Endothelial cell of umbilical vein (primary cell): ENCODE measurements at regions not wholly inside any gene's neighbourhood (a gene's known extent, or its start where the extent isn't known, plus 50 kb on each side); places are given as distances from the start of the nearest gene placed in this dataset.

ENCODE experiments used
- BruUV-seq: library from RNA; stranded (reverse); fragments of 400-500 nt; replicated peaks from 2 replicates; lab custom pipeline; 2021; lab: Mats Ljungman, UMichigan
- CTCF ChIA-PET: fragments of 300-600, 350-600 bp; sonication (Branson Sonifier 250); formaldehyde crosslinking; loops from one replicate; lab custom pipeline; 2021; ENCODE audit warnings: antibody characterized with exemption, inconsistent platforms; lab: Charles Lee
- POLR2A ChIA-PET: fragments of 300-600, 350-600 bp; sonication (Branson Sonifier 250); formaldehyde crosslinking; loops from one replicate; lab custom pipeline; 2021; ENCODE audit warnings: antibody characterized with exemption, inconsistent platforms; lab: Charles Lee
- DNase-seq: peaks from one replicate; pipeline ENCODE4 v3.0.0-alpha.2; 2011; ENCODE audit warnings: low read depth, low spot score
- FAIRE-seq: peaks from 2 replicates; lab custom pipeline; 2011; peaks lifted over from hg19 to GRCh38; lab: Jason Lieb, UNC
- H2AFZ ChIP-seq: 2 replicates; pipeline ENCODE4 v1.6.0; 2012; ENCODE audit warnings: low read depth, low read length, control low read depth, inconsistent platforms
- H3K27ac ChIP-seq: 2 replicates; pipeline ENCODE4 v1.5.1; 2011; ENCODE audit warnings: low read depth, mild to moderate bottlenecking, control low read depth, low read length, moderate library complexity; ENCODE audit not compliant: insufficient read depth
- H3K27me3 ChIP-seq, 2 experiments: 2 replicates each; pipeline versions ENCODE4 v1.6.0 to v1.6.1; 2011; ENCODE audit warnings: low read length in 2 of 2, mixed read lengths in 1 of 2; ENCODE audit not compliant: control insufficient read depth in 2 of 2, insufficient read depth in 2 of 2
- H3K36me3 ChIP-seq, 2 experiments: 2 replicates in 1 of 2; 3 replicates in 1 of 2; pipeline ENCODE4 v1.5.1; 2011; ENCODE audit warnings: low read length in 2 of 2, mild to moderate bottlenecking in 1 of 2, moderate library complexity in 1 of 2; ENCODE audit not compliant: control insufficient read depth in 2 of 2, insufficient read depth in 2 of 2; ENCODE audit errors: extremely low read depth in 1 of 2
- H3K4me1 ChIP-seq: 3 replicates; pipeline ENCODE4 v1.5.1; 2011; ENCODE audit warnings: mild to moderate bottlenecking, low read length; ENCODE audit not compliant: control insufficient read depth, insufficient read depth; ENCODE audit errors: extremely low read depth
- H3K4me2 ChIP-seq: 2 replicates; pipeline ENCODE4 v1.6.1; 2011; ENCODE audit warnings: low read length, control low read depth, mixed read lengths; ENCODE audit not compliant: insufficient read depth
- H3K4me3 ChIP-seq, 3 experiments: fragments of 200-600 bp in 1 of 3; sonication (generic), shearing (Covaris generic) in 1 of 3; replicated peaks in 1 of 3; 2 replicates each; pipeline ENCODE4 v1.5.1; 2011 to 2016; ENCODE audit warnings: control low read depth in 3 of 3, low read length in 3 of 3, mild to moderate bottlenecking in 2 of 3, inconsistent platforms in 1 of 3, low read depth in 1 of 3, moderate library complexity in 1 of 3; ENCODE audit not compliant: insufficient read depth in 1 of 3
- H3K79me2 ChIP-seq: 2 replicates; pipeline ENCODE4 v1.6.0; 2012; ENCODE audit warnings: low read length, inconsistent platforms; ENCODE audit not compliant: control insufficient read depth, insufficient read depth
- H3K9ac ChIP-seq: replicated peaks from 2 replicates; pipeline ENCODE3; 2011; ENCODE audit warnings: low read length, control low read depth; ENCODE audit not compliant: insufficient read depth; ENCODE audit errors: extremely low read depth
- H3K9me1 ChIP-seq: replicated peaks from 3 replicates; pipeline ENCODE4 v1.6.0; 2011; ENCODE audit warnings: mild to moderate bottlenecking, low read length; ENCODE audit not compliant: control insufficient read depth, insufficient read depth; ENCODE audit errors: extremely low read depth
- H3K9me3 ChIP-seq: replicated peaks from 2 replicates; pipeline ENCODE4 v1.5.1; 2012; ENCODE audit warnings: low read length, inconsistent platforms; ENCODE audit not compliant: control insufficient read depth, insufficient read depth
- H4K20me1 ChIP-seq: replicated peaks from 2 replicates; pipeline ENCODE3; 2011; ENCODE audit warnings: mild to moderate bottlenecking, low read length; ENCODE audit not compliant: control insufficient read depth, insufficient read depth; ENCODE audit errors: extremely low read depth
- CTCF ChIP-seq, 2 donors: IDR thresholded peaks; 1 replicate in 1 of 2; 2 replicates in 1 of 2; pipeline ENCODE4 v1.5.1; 2011; ENCODE audit warnings: low read length in 2 of 2, mild to moderate bottlenecking in 2 of 2, moderate library complexity in 2 of 2, control low read depth in 1 of 2, inconsistent platforms in 1 of 2, low read depth in 1 of 2; ENCODE audit not compliant: insufficient read depth in 1 of 2; ENCODE audit errors: extremely low read depth in 1 of 2
- EZH2 ChIP-seq: IDR thresholded peaks from 2 replicates; pipeline ENCODE4 v1.6.1; 2012; ENCODE audit warnings: borderline replicate concordance, low read depth, mild to moderate bottlenecking, moderate library complexity, low read length, inconsistent platforms; ENCODE audit not compliant: severe bottlenecking
- FOS ChIP-seq: IDR thresholded peaks from 2 replicates; pipeline ENCODE4 v1.6.1; 2011; ENCODE audit warnings: mild to moderate bottlenecking, low read length, moderate library complexity, borderline replicate concordance; ENCODE audit not compliant: insufficient read depth
- GATA2 ChIP-seq: IDR thresholded peaks from 2 replicates; pipeline ENCODE4 v1.7.0; 2011; ENCODE audit warnings: low read depth, mild to moderate bottlenecking, moderate library complexity, mixed read lengths, low read length; ENCODE audit not compliant: insufficient read length, insufficient read depth
- JUN ChIP-seq: IDR thresholded peaks from 2 replicates; pipeline ENCODE4 v1.6.1; 2011; ENCODE audit warnings: borderline replicate concordance, low read depth; ENCODE audit not compliant: insufficient read length, insufficient read depth
- MAX ChIP-seq: IDR thresholded peaks from 2 replicates; pipeline ENCODE4 v1.6.1; 2011; ENCODE audit not compliant: insufficient read depth, insufficient read length
- MYC ChIP-seq: IDR thresholded peaks from one replicate; pipeline ENCODE4 v1.6.1; 2011; ENCODE audit warnings: mild to moderate bottlenecking, low read depth, low read length
- POLR2A ChIP-seq: IDR thresholded peaks from 2 replicates; pipeline ENCODE4 v1.6.1; 2012; ENCODE audit warnings: low read depth, mild to moderate bottlenecking, control low read depth, low read length
- POLR2AphosphoS5 ChIP-seq: IDR thresholded peaks from 2 replicates; pipeline ENCODE4 v1.6.1; 2012; ENCODE audit warnings: low read depth, mild to moderate bottlenecking, control low read depth, low read length, moderate library complexity; ENCODE audit not compliant: insufficient read depth
- dilution Hi-C: fragments of 300-500 bp; cut with MboI; formaldehyde crosslinking; loops from one replicate; pipeline ENCODE4 v1.15.0; 2019; ENCODE audit warnings: low sequenced_read_pairs; ENCODE audit not compliant: extremely low pct_ligation_motif_present
- intact Hi-C: fragments of 100-400 bp; cut with micrococcal nuclease; formaldehyde crosslinking; loops from one replicate; pipeline ENCODE4 v1.10.0; 2022

DNA sequence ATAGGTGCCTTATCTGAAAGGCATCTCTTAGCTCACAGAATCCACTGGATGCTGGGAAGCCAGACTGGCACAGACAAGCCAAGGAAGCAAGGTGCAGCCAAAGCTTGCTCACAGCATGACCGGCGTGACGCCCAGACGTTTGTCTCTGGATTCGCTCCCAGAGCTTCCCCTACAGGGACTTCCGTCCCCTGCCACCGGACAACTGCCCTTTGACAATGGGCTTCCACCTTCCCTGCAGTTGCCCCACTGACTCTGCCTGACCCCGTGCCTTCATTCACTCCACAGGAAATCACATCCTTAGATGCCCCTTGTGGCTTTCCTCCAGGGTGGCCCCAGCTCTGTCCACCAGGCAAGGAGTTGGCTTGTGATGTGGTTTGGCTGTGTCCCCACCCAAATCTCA, 94.8 kb upstream of the CDH4 start:
- CTCF ChIA-PET = no interaction called here
- H2AFZ ChIP-seq = no peak overlapping the region

More for the DNA sequence above, 94.8 kb upstream of the CDH4 start:
- TF ChIP-seq MYC (no peak), CTCF (IDR thresholded peaks at IDR 0.05; ENCODE audit: extremely low read depth in 1 of 2, insufficient read depth in 1 of 2, low read depth in 1 of 2, low read length in 2 of 2) (no peak), EZH2 (no peak), JUN (no peak), FOS (no peak), GATA2 (no peak), POLR2AphosphoS5 (no peak), POLR2A (no peak), MAX (no peak)
- Histone ChIP-seq H4K20me1 (no peaks in the 10 kb centered on the region), H3K9me3 (no peaks in the 10 kb centered on the region), H3K4me2 (no peak overlapping the region), H3K27me3 (no peaks in the 10 kb centered on the region), H3K9ac (no peak overlapping the region), H3K9me1 (no peaks in the 10 kb centered on the region), H3K4me3 (no peak overlapping the region), H3K79me2 (no peaks in the 10 kb centered on the region), H3K36me3 (no peaks in the 10 kb centered on the region), H3K27ac (no peak overlapping the region), H3K4me1 (no peaks in the 10 kb centered on the region)
- dilution Hi-C loops (no loop called here), intact Hi-C loops (no loop called here)
- DNase-seq (no peak), FAIRE-seq (no peak)
- POLR2A ChIA-PET = no interaction called here
- BruUV-seq = no TSS peak
